HG03045 (cell line): ENCODE measurements at regions not wholly inside any gene's neighbourhood (a gene's known extent, or its start where the extent isn't known, plus 50 kb on each side); places are given as distances from the start of the nearest gene placed in this dataset.

Source experiments
- ATAC-seq: cut with Tn5 transposase; IDR thresholded peaks from one replicate; pipeline ENCODE4 v1.9.1; 2021; ENCODE audit warnings: mild to moderate bottlenecking, moderate library complexity; ENCODE audit not compliant: unreplicated experiment

DNA sequence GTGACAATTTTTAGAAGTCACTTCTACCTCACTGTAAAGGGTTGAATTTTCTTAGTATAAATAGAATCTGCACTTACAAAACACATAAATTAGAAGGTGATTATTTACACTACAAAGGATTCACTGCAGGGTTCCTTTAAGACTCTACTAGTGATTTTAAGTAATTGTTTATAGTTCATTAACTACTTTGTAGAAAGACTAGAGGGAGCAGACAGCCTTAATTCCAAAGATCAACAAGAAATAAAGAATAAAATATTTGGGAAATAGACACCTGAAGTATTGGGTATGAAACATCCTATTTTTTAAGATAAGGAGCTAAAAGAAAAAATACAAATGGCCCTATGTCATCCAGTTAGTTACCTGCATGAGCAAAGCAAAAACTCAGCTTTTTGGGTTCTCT, 360.5 kb upstream of the ALCAM start:
- ATAC-seq, result no peak

GRCh38 chr3:105013657-105014056, 353.1 kb upstream of the ALCAM start:
- ATAC-seq, result no peak

GRCh38 chr3:105014631-105015030, 352.1 kb upstream of the ALCAM start:
- no peak for ATAC-seq

DNA sequence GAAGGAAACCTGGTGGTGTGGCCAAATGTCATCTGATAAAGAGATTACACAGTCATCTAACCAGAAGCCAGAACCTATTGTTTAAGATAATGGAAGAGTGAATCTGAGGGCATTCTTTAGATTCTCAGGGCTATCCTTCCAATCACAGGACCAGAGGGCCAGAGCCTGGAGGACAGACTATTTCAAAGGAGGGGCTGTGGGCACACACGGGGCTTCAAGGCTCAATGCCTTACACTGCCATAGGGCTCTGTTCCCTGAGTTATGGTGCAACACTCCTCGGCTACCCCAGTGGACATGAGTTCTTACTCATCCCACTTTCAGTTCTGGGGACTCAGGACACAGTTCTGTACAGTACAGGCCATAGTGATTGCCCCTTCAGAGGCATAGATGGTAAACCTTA, 343.9 kb upstream of the ALCAM start:
- no peak for ATAC-seq

DNA sequence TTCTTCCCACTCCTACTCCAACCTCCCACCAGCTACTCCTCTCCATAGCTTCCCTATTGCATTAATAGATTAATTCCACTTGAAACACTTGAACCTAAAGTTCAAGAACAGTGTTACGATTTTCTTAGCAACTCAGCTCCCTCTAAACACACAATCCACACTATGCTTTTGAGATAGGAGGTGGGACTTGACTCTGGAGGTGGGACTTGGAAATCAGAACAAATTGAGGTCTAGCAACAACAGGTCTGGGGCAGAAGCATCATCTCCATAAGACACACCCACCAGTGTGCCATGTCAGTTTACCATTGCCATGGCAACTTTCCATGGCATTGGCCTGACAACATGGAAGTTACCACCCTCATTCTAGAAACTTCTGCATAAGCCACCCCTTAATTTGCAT, 336.5 kb upstream of the ALCAM start:
- no peak for ATAC-seq

GRCh38 chr3:105032541-105032940, 334.2 kb upstream of the ALCAM start:
- ATAC-seq, result no peak

- no peak for ATAC-seq
Observed at GRCh38 chr3:105033081-105033480, 333.6 kb upstream of the ALCAM start.

DNA sequence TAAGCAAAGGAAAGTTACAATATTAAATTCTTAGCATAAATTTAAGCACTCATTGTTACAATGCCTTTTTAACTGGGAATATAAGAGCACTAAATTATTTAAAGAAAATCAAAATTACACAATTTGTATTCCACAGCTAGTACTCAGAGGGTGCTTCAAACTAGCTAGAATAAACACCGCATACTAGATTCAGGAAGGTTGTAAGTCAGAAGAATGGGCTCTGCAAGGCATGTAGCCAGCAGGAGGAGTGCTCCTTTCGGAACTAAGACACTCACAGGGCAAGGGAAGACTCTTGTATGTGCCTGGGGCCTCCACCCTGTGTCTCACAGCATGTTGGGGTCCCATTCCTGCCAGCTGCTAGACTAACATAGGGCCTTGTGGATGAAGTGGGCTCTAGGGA, 327.7 kb upstream of the ALCAM start:
- ATAC-seq, result no peak

DNA sequence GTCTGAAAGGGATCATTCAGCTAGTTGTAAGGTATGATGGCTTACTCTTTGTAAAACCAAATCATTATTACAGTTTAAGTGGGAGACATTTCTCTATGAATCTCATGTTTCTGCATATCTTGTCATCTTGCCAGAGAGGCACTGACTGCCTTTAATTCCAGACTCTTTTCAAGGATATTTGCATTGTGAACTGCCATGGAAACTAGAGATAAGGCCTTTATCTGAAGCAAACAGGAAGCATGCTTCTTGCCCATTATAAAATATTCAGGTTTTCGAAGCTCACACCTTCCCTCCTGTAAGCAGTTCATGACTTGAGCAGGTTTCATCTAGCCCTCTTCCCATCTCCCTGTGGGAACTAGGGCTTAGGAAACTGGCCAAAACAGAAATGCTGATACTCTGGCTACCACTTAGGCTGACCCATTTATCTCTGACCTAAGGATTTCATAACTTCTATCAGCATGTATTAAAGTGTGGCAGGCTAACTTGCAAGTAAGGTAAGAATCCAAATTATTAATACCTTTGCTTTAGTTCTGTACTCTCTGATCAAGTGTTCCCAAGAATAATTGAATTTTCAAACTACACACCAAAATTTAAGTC, 326.6 kb upstream of the ALCAM start:
- no peak for ATAC-seq

DNA sequence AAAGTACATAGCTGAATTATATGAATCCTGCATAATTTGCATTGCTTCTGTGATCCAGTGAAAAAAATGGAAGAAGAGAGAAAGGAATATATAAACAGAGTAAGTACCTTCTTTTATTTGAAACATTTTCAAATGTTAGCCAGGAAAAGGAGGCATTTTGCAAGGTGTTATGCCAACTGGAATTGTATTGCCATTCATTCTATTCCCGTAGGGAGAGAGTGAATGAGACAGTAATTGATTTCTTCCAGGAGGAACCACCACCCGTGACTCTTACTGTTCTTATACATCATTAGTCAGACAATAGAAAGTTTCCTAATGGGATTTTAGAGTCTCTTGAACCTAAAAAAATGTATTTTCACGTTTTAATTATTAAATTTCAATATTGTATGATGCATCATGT, 324.1 kb upstream of the ALCAM start:
- no peak for ATAC-seq

DNA sequence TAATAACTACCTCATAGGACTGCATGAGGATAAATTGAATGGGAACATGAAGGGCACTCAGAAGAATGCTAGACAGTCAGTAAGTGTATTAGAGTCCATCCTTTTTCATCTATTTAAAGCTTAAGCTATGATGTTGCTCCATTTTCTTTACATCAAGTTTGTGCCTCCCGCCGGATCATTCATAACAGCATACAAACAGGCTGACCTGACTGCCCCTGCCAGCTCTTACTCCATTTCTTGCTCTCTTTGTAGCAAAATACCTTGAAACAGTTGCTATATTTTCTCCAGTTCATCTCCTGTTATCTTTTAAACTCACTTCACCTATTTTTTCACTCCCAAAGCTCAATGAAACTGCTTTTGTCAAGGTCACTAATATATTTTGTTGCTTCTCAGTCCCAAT, 315.6 kb upstream of the ALCAM start:
- ATAC-seq, result no peak

DNA sequence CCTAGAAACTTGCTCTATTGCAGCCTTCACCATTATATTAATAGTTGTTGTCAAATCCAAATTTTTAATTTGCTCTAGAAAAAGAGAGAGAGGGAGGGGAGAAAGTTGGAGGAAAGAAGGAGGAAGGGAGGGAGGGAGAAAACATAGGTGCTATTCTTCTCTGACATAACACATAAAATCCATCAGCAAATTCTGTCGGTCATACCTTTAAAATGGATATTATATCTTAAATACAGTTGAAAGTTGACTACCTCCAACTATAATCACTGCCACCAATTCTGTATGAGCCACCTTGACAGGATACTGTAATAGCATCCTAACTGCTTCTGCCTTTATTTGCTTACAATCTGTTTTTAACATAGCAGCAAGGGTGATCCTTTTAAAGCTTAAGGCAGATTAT, 314.7 kb upstream of the ALCAM start:
- ATAC-seq, result no peak

DNA sequence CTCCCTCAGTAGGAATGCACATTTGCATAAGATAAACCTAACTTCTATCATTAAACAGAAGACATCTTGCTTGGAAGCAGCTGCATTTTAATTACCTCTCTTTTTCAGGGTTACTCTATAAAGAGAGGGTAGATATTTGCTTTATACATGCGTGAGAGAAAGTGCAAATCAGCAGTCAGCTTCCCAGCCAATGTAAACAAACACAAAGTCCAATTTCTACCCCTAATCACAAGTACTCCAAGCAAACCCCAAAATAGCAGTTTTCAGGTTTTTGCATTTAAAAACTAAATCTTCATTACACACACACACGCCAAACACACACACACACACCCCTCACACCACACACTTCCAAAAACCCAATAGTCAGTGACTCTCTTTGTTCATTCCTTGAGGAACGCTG, 303.9 kb upstream of the ALCAM start:
- no peak for ATAC-seq

- ATAC-seq, result no peak
Observed at GRCh38 chr3:105065895-105066839, 300.5 kb upstream of the ALCAM start.

GRCh38 chr3:105067361-105067760, 299.3 kb upstream of the ALCAM start:
- ATAC-seq, result no peak

GRCh38 chr3:105077060-105077822, 289.5 kb upstream of the ALCAM start:
- ATAC-seq, result no peak

GRCh38 chr3:105083945-105084344, 282.8 kb upstream of the ALCAM start:
- no peak for ATAC-seq

DNA sequence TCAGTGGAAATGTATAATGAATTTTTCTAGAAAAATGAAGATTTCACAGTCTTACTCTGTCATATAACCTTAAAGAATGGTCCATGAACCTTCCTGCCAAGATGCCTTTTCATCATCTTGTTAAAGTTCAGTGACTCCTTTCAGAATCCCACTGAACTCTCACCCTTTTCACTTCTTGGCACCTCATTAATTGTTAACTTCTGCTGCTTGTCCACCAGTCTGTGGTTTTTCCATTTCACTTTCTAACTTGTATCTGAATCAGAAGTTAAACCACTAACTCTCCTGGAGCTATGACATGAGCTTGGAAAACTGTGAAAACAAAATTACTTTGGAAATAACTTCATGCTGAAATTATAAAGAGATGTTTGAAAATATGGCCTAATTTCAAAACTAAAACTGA, 281.2 kb upstream of the ALCAM start:
- ATAC-seq, result no peak

- no peak for ATAC-seq
Observed at GRCh38 chr3:105093371-105094252, 273.1 kb upstream of the ALCAM start.

- ATAC-seq, result no peak
Observed at GRCh38 chr3:105094588-105094987, 272.1 kb upstream of the ALCAM start.

- no peak for ATAC-seq
Observed at GRCh38 chr3:105096071-105096470, 270.6 kb upstream of the ALCAM start.
